Erythroblast (primary cell): ENCODE measurements at regions not wholly inside any gene's neighbourhood (a gene's known extent, or its start where the extent isn't known, plus 50 kb on each side); places are given as distances from the start of the nearest gene placed in this dataset.

ENCODE experiments used
- GATA1 ChIP-seq: IDR thresholded peaks from 2 replicates; pipeline ENCODE4 v1.6.1; 2011; ENCODE audit warnings: low read depth, mild to moderate bottlenecking, control low read depth, low read length, moderate library complexity
- POLR2A ChIP-seq: IDR thresholded peaks from 2 replicates; pipeline ENCODE4 v1.6.1; 2011; ENCODE audit warnings: mild to moderate bottlenecking, low read length

GRCh38 chr5:35339616-35340100 lies 109.4 kb upstream of the PRLR start:
- TF ChIP-seq POLR2A (no peak), GATA1 (no peak)
